A673 (cell line): ENCODE measurements at regions not wholly inside any gene's neighbourhood (a gene's known extent, or its start where the extent isn't known, plus 50 kb on each side); places are given as distances from the start of the nearest gene placed in this dataset.

ENCODE experiments used
- BruUV-seq: library from RNA; stranded (reverse); fragments of 400-500 nt; replicated peaks from 2 replicates; lab custom pipeline; 2021; lab: Mats Ljungman, UMichigan
- CTCF ChIA-PET: fragments of 300-600 bp; sonication (Branson Sonifier 250); formaldehyde crosslinking; loops from one replicate; lab custom pipeline; 2022; ENCODE audit warnings: antibody characterized with exemption; lab: Charles Lee
- POLR2A ChIA-PET: fragments of 300-600 bp; sonication (Branson Sonifier 250); formaldehyde crosslinking; loops from one replicate; lab custom pipeline; 2022; ENCODE audit warnings: antibody characterized with exemption; ENCODE audit not compliant: low non-redundant PET; lab: Charles Lee
- DNase-seq: peaks from one replicate; pipeline ENCODE4 v3.0.0-alpha.2; 2015; ENCODE audit warnings: low spot score
- H3K27ac ChIP-seq: fragments of 200-600 bp; sonication (generic); 2 replicates; pipeline ENCODE4 v1.5.1; 2016; ENCODE audit warnings: mixed run types, low read depth, mild to moderate bottlenecking, mixed read lengths, antibody characterized with exemption, low read length; ENCODE audit not compliant: poor library complexity, severe bottlenecking
- H3K27me3 ChIP-seq: fragments of 200-600 bp; sonication (generic); replicated peaks from 2 replicates; pipeline ENCODE4 v1.6.1; 2017; ENCODE audit warnings: mixed run types, low read depth, mild to moderate bottlenecking, mixed read lengths, antibody characterized with exemption, low read length; ENCODE audit not compliant: insufficient read depth, poor library complexity
- H3K36me3 ChIP-seq: fragments of 200-600 bp; sonication (generic); 2 replicates; pipeline ENCODE4 v1.6.1; 2016; ENCODE audit warnings: mixed run types, mild to moderate bottlenecking, mixed read lengths, antibody characterized with exemption, low read length; ENCODE audit not compliant: insufficient read depth, poor library complexity, severe bottlenecking
- H3K4me1 ChIP-seq: fragments of 200-600 bp; sonication (generic); 2 replicates; pipeline ENCODE4 v1.6.1; 2017; ENCODE audit warnings: mixed run types, mild to moderate bottlenecking, mixed read lengths, antibody characterized with exemption, low read length; ENCODE audit not compliant: insufficient read depth, poor library complexity, severe bottlenecking
- H3K4me3 ChIP-seq: fragments of 200-600 bp; sonication (generic); 2 replicates; pipeline ENCODE4 v1.5.1; 2016; ENCODE audit warnings: low read depth, mixed run types, mild to moderate bottlenecking, mixed read lengths, low read length; ENCODE audit not compliant: poor library complexity, severe bottlenecking
- H3K9me3 ChIP-seq: fragments of 200-600 bp; sonication (generic); 2 replicates; pipeline ENCODE4 v1.6.1; 2016; ENCODE audit warnings: mixed run types, low read depth, mild to moderate bottlenecking, mixed read lengths, antibody characterized with exemption, low read length; ENCODE audit not compliant: poor library complexity, severe bottlenecking
- CTCF ChIP-seq: fragments of 300-800, 200-600 bp; sonication (generic); conservative IDR thresholded peaks from 2 replicates; pipeline ENCODE4 v1.5.1; 2017; ENCODE audit warnings: low read depth, mild to moderate bottlenecking, antibody characterized with exemption, low read length, moderate library complexity, mixed read lengths
- EZH2 ChIP-seq: fragments of 200-600 bp; sonication (generic); IDR thresholded peaks from 2 replicates; pipeline ENCODE4 v1.6.1; 2017; ENCODE audit warnings: borderline replicate concordance, low read depth, mild to moderate bottlenecking, mixed read lengths, antibody characterized with exemption, low read length; ENCODE audit not compliant: poor library complexity, severe bottlenecking
- intact Hi-C: fragments of 100-400 bp; cut with micrococcal nuclease; formaldehyde crosslinking; loops from one replicate; pipeline ENCODE4 v1.10.0; 2022; ENCODE audit not compliant: unreplicated experiment

GRCh38 chr6:134850721-134851305, 99.1 kb downstream of the ALDH8A1 start:
- Histone ChIP-seq H3K4me3 (no peak overlapping the region), H3K36me3 (no peaks in the 10 kb centered on the region), H3K9me3 (no peaks in the 10 kb centered on the region), H3K4me1 (no peaks in the 10 kb centered on the region), H3K27me3 (no peaks in the 10 kb centered on the region), H3K27ac (no peak overlapping the region)
- TF ChIP-seq EZH2 (no peak), CTCF (no peak)
- ChIA-PET POLR2A (no interaction called here), CTCF (no interaction called here)
- no peak for DNase-seq
- BruUV-seq = no TSS peak
- intact Hi-C loops = no loop called here

- DNase-seq = no peak
- no peaks in the 10 kb centered on the region for H3K36me3 ChIP-seq
- BruUV-seq = no TSS peak
- CTCF ChIA-PET = no interaction called here
- POLR2A ChIA-PET = no interaction called here
- H3K4me3 ChIP-seq = no peak overlapping the region
- intact Hi-C loops = no loop called here
- no peaks in the 10 kb centered on the region for H3K4me1 ChIP-seq
- no peak for TF ChIP-seq EZH2
- no peaks in the 10 kb centered on the region for H3K9me3 ChIP-seq
- no peaks in the 10 kb centered on the region for H3K27me3 ChIP-seq
- H3K27ac ChIP-seq = no peak overlapping the region
Observed at GRCh38 chr6:134849920-134850447, 99.9 kb downstream of the ALDH8A1 start.

- BruUV-seq = no TSS peak
- no peak for DNase-seq
- Histone ChIP-seq H3K4me1 (no peaks in the 10 kb centered on the region), H3K36me3 (no peaks in the 10 kb centered on the region), H3K9me3 (no peaks in the 10 kb centered on the region), H3K27me3 (no peaks in the 10 kb centered on the region), H3K4me3 (no peak overlapping the region), H3K27ac (no peak overlapping the region)
- no peak for TF ChIP-seq CTCF
- TF ChIP-seq EZH2 = no peak
- POLR2A ChIA-PET = no interaction called here
- CTCF ChIA-PET = no interaction called here
- intact Hi-C loops = no loop called here
Observed at GRCh38 chr6:134848076-134848475, 101.8 kb downstream of the ALDH8A1 start.

- BruUV-seq = no TSS peak
- POLR2A ChIA-PET = no interaction called here
- no peaks in the 10 kb centered on the region for H3K27me3 ChIP-seq
Observed at GRCh38 chr6:134846865-134847264, 103.0 kb downstream of the ALDH8A1 start.

More at GRCh38 chr6:134846865-134847264, 103.0 kb downstream of the ALDH8A1 start:
- Histone ChIP-seq H3K4me1 (no peaks in the 10 kb centered on the region), H3K27ac (no peak overlapping the region), H3K9me3 (no peaks in the 10 kb centered on the region), H3K36me3 (no peaks in the 10 kb centered on the region), H3K4me3 (no peak overlapping the region)
- CTCF ChIA-PET = no interaction called here
- DNase-seq = no peak
- intact Hi-C loops = no loop called here
- TF ChIP-seq CTCF (no peak), EZH2 (no peak)
